GM18907 (cell line): ENCODE measurements at regions not wholly inside any gene's neighbourhood (a gene's known extent, or its start where the extent isn't known, plus 50 kb on each side); places are given as distances from the start of the nearest gene placed in this dataset.

ENCODE experiments used
- ATAC-seq: cut with Tn5 transposase; IDR thresholded peaks from one replicate; pipeline ENCODE4 v1.9.1; 2021; ENCODE audit warnings: mild to moderate bottlenecking, moderate library complexity; ENCODE audit not compliant: unreplicated experiment

DNA sequence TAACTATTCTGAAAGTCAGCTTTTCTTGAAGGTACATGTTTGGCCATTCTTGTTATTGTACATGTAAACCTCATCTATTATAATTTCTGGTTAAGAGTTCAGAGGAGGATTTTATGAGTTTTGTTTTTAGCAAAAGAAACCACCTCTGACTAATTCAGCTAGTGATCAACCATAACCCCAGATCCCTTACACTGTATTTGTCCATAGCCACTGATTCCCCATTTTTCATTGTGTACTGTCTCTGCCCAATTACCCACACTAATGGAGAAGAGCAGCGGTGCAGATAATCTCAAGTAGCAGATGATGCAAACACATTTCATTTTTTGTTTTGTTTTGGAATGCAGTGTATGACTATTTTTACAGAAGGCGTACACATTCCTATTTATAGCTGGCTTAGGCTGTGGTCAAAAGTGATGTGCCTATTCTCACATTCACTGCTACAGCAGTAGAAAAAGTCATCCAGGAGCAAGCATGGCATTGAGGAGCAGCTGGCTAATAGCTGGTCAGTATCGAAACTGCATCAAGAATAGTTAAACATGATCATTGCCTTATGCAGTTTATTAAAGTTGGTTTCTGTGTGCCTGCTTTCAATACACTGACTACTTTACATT, 988.3 kb downstream of the DTWD2 start:
- ATAC-seq = peak; percentile 69

DNA sequence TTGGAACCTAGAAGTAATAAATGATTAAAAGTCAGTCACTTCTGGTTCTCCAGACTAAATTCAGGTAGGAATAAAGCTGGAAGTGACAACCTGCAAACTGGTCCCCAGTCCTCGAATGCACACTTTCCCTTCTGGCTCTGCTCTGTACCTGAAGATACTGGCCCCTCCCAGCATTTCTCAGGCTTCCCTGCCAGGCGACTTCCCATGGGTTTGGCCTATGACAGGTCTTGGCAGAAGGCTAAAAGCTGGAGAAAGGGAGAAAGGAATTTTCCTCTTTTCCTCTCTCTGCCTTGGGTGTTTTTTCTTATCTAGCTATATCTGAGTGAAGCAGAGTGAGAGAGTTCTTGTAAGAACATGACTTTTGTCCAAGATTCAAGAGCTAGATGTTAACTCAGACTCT, 1005.7 kb downstream of the DTWD2 start:
- no peak for ATAC-seq

GRCh38 chr5:117973785-117974184, 1014.6 kb downstream of the DTWD2 start:
- no peak for ATAC-seq

GRCh38 chr5:117955831-117956230, 1032.5 kb downstream of the DTWD2 start:
- ATAC-seq = no peak

GRCh38 chr5:117954331-117954730, 1034.0 kb downstream of the DTWD2 start:
- ATAC-seq = no peak

- no peak for ATAC-seq
Observed at GRCh38 chr5:117953272-117953671, 1035.1 kb downstream of the DTWD2 start.

- no peak for ATAC-seq
Observed at GRCh38 chr5:117947836-117948235, 1040.5 kb downstream of the DTWD2 start.

GRCh38 chr5:117947121-117947520, 1041.2 kb downstream of the DTWD2 start:
- ATAC-seq = no peak

- ATAC-seq = no peak
Observed at GRCh38 chr5:117945258-117945657, 1043.1 kb downstream of the DTWD2 start.

GRCh38 chr5:117943541-117943940, 1044.8 kb downstream of the DTWD2 start:
- ATAC-seq = no peak

GRCh38 chr5:117942861-117943519, 1045.4 kb downstream of the DTWD2 start:
- ATAC-seq = no peak

- no peak for ATAC-seq
Observed at GRCh38 chr5:117893211-117893610, 1095.1 kb downstream of the DTWD2 start.

DNA sequence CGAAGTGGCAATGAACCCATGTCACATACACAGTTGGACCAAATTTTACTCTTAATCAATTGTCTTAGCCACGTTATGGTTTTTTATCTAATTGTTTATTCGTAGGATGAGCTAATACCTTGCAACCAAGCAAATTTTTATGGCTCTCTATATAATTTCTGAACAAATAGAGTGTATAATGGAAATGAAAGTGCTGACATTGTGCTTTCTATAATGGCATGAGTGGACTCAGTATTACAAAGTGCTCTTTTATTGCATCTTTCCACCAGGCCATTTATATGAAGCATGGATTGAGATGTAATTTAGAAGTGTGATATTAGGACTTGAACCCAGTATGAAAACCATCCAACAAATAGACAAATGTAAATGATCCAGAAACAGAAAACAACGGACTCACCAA, 1096.0 kb downstream of the DTWD2 start:
- ATAC-seq = no peak

GRCh38 chr5:117889596-117889995, 1098.8 kb downstream of the DTWD2 start:
- no peak for ATAC-seq

- peak; percentile 92 for ATAC-seq
Observed at GRCh38 chr5:117888688-117889087, 1099.7 kb downstream of the DTWD2 start.

DNA sequence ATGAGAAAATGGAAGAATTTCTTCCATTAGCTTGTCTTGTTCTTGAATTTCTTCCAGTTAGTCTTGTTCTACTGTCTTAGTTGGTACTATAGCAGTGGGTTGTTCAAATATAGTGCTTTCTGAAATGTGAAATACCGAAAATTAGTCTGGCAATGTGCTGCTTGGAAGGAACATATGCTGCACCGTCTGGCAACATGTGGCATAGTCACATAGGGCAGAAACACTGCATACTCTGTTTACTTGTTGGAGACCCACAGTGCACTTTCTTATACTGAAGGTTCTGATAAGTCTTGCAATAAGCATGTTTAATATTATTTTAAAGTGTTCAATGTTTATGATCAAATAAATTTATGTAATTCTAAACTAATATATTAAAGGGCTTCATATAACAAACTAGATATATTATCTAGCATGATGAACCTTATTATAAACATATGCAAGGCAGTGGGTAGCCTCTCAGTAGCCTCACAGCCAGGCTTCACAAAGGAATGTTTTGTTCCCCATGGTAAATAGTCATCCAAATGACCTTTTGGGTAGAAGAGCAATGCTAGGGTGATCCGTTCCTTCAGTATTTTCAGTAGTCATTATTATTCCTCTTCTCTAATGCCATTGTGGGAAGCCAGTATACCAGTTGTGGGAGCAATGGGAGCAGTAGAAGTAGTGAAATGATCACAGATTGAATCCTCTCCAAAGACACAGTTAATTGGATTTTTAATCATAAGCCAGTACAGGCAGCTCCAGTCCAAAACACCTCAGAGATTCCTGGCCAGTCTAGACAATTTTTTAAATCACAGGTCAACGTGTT, 1106.7 kb downstream of the DTWD2 start:
- no peak for ATAC-seq

GRCh38 chr5:117880932-117881331, 1107.4 kb downstream of the DTWD2 start:
- ATAC-seq = no peak

GRCh38 chr5:117877731-117878130, 1110.6 kb downstream of the DTWD2 start:
- ATAC-seq = no peak

DNA sequence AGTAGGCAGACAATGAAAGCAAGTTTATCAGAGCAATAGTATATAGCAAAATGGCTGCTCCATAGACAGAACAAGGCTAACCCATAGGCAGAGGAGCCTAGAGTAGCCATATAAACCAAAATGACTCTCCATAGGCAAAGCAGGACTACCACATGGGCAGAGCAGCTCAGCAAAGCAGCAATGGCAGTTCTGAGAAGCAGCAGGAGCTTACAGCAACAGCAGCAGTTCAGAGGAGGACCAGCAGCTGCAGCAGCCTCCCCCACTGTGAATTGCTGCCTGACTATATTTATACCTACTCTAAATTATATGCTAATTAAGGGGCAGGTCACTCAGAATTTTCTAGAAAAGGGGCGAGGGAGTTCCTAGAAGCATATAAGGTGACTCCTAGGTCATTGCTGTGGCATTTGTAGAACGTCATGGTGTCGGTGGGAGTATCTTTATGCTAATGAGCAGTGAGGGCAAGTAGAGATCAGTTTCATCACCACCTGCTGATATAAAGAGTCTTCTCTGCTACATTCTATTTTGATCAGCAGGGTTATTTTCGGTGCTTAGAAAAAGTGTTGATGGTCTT, 1115.5 kb downstream of the DTWD2 start:
- no peak for ATAC-seq

DNA sequence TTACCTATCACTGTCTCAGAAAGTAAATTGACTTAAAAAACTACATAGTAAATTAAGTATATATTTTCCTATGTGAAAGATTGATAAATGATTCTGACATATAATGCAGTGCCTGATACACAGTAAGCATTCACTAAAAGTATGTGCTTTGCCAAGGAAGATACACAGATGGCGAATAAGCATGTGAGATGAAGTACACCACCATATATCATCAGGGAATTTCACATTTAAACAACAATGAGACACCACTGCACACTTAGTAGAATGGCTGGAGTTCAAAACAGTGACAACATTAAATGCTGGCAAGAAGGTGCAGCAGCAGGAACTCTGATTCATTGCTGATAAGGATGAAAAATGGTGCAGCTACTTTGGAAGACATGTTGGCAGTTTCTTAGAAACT, 1118.8 kb downstream of the DTWD2 start:
- no peak for ATAC-seq

DNA sequence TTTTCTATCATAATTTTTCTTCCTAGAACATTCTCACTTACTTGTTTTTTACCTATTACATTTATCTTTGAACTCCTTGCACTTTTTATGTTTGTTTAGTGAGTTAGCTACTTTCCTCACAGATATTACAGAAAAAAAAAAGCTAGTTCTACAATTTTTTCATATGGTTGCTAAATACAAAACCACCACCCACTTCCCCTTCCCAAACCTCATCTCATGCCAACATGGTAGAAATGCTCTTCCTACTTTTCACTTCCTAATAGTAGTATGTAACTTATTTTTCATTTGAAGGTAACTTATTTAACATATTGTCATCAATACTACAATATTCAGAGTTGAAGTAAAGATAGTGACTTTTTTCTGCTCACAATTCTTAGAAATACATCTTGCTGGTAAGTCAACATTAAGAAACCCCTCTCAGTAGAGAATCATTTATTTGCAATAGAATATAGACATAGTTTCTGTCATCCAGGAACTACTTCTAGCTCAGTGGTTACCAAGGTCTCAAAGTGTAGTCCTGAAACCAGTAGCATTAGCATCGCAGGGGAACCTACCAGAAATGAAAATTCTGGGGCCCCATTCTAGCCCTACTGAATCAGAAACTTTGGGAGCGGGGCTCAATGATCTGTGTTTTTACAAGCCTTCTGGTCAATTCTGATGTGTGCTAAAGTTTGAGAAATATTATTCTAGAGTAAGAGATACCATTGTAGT, 1124.6 kb downstream of the DTWD2 start:
- no peak for ATAC-seq
